ENCODE measurements at regions not wholly inside any gene's neighbourhood (a gene's known extent, or its start where the extent isn't known, plus 50 kb on each side); places are given as distances from the start of the nearest gene placed in this dataset.

DNA sequence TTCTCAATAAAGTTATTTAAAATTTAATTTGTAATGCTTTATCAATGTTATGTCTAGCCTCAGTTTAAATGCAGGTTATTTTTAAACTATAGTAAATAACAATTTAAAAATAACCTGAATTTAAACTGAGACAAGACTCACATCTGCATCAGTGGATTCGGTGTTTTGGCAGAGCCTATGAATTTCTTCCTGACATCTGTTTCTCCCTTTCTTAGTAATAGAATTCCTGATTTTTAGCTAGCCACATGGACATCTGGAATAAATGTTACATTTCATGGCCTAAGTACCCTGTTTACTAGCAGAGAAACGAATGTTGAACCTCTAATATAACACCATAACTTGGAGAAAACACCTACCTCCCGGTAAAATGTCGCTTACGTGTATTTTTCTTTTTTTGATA lies 1141.6 kb upstream of the ADGRL2 start:
- H3K4me1 ChIP-seq (ENCODE audit: control insufficient read depth in 1 of 2, low read depth in 2 of 2): no peaks in the 10 kb centered on the region
- no peak overlapping the region for H3K4me3 ChIP-seq
- no peak overlapping the region for H3K27ac ChIP-seq
- TF ChIP-seq, protein P1, sequence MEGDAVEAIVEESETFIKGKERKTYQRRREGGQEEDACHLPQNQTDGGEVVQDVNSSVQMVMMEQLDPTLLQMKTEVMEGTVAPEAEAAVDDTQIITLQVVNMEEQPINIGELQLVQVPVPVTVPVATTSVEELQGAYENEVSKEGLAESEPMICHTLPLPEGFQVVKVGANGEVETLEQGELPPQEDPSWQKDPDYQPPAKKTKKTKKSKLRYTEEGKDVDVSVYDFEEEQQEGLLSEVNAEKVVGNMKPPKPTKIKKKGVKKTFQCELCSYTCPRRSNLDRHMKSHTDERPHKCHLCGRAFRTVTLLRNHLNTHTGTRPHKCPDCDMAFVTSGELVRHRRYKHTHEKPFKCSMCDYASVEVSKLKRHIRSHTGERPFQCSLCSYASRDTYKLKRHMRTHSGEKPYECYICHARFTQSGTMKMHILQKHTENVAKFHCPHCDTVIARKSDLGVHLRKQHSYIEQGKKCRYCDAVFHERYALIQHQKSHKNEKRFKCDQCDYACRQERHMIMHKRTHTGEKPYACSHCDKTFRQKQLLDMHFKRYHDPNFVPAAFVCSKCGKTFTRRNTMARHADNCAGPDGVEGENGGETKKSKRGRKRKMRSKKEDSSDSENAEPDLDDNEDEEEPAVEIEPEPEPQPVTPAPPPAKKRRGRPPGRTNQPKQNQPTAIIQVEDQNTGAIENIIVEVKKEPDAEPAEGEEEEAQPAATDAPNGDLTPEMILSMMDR (IDR thresholded peaks at IDR 0.05): no peak
- H3K27me3 ChIP-seq (replicated peaks; ENCODE audit: insufficient read depth): no peaks in the 10 kb centered on the region
- DNase-seq (ENCODE audit: low spot score): no peak
- H3K9me3 ChIP-seq: no peaks in the 10 kb centered on the region
- H3K36me3 ChIP-seq: no peaks in the 10 kb centered on the region
- no peak for ATAC-seq (ENCODE audit: insufficient number of reproducible peaks, low FRiP score, low read depth)

- Histone ChIP-seq H3K27me3 (replicated peaks; ENCODE audit: insufficient read depth) (no peaks in the 10 kb centered on the region), H3K9me3 (no peaks in the 10 kb centered on the region), H3K27ac (no peak overlapping the region), H3K36me3 (no peaks in the 10 kb centered on the region), H3K4me3 (no peak overlapping the region), H3K4me1 (ENCODE audit: control insufficient read depth in 1 of 2, low read depth in 2 of 2) (no peaks in the 10 kb centered on the region)
- no peak for ATAC-seq (ENCODE audit: insufficient number of reproducible peaks, low FRiP score, low read depth)
- TF ChIP-seq, protein P1 (IDR thresholded peaks at IDR 0.05): no peak
- DNase-seq (ENCODE audit: low spot score): no peak
Measured at GRCh38 chr1:80657707-80658106, 1143.0 kb upstream of the ADGRL2 start.

GRCh38 chr1:80657044-80657643 lies 1143.6 kb upstream of the ADGRL2 start:
- Histone ChIP-seq H3K4me3 (no peak overlapping the region), H3K4me1 (ENCODE audit: control insufficient read depth in 1 of 2, low read depth in 2 of 2) (no peaks in the 10 kb centered on the region), H3K36me3 (no peaks in the 10 kb centered on the region), H3K9me3 (no peaks in the 10 kb centered on the region), H3K27ac (no peak overlapping the region), H3K27me3 (replicated peaks; ENCODE audit: insufficient read depth) (no peaks in the 10 kb centered on the region)
- DNase-seq (ENCODE audit: low spot score): no peak
- no peak for ATAC-seq (ENCODE audit: insufficient number of reproducible peaks, low FRiP score, low read depth)
- TF ChIP-seq, protein P1 (IDR thresholded peaks at IDR 0.05): no peak

DNA sequence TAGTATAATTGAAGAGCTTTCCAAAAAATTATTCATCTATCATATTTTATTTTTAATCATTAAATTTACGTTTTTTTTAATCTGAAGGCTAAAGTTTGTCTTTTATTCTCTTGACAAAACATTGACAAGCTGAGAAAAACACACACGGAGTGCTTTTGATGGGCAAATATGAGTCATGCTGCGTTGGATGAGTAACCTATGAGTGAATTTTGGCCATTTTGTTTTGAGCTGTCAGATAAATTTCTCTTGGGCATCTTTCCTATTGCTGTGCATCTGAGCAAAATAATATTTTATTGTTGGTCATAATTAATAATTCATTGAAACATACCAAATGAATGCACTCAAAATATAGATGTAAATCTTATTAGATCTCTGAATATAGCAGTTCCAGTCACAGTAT lies 1144.1 kb upstream of the ADGRL2 start:
- ATAC-seq (ENCODE audit: insufficient number of reproducible peaks, low FRiP score, low read depth): no peak

GRCh38 chr1:80656014-80656636 lies 1144.6 kb upstream of the ADGRL2 start:
- H3K27me3 ChIP-seq (replicated peaks; ENCODE audit: insufficient read depth): no peaks in the 10 kb centered on the region
- TF ChIP-seq, protein P1 (IDR thresholded peaks at IDR 0.05): no peak
- H3K36me3 ChIP-seq: no peaks in the 10 kb centered on the region
- no peaks in the 10 kb centered on the region for H3K9me3 ChIP-seq
- DNase-seq (ENCODE audit: low spot score): no peak
- H3K27ac ChIP-seq: no peak overlapping the region
- no peak for ATAC-seq (ENCODE audit: insufficient number of reproducible peaks, low FRiP score, low read depth)
- H3K4me3 ChIP-seq: no peak overlapping the region
- H3K4me1 ChIP-seq (ENCODE audit: control insufficient read depth in 1 of 2, low read depth in 2 of 2): no peaks in the 10 kb centered on the region

More for the DNA sequence above, 1144.1 kb upstream of the ADGRL2 start:
- DNase-seq (ENCODE audit: low spot score): no peak
- no peak overlapping the region for H3K27ac ChIP-seq
- TF ChIP-seq, protein P1 (IDR thresholded peaks at IDR 0.05): no peak
- no peaks in the 10 kb centered on the region for H3K9me3 ChIP-seq
- H3K4me3 ChIP-seq: no peak overlapping the region
- H3K4me1 ChIP-seq (ENCODE audit: control insufficient read depth in 1 of 2, low read depth in 2 of 2): no peaks in the 10 kb centered on the region
- no peaks in the 10 kb centered on the region for H3K36me3 ChIP-seq
- H3K27me3 ChIP-seq (replicated peaks; ENCODE audit: insufficient read depth): no peaks in the 10 kb centered on the region
